Mesenchymal stem cell (in vitro differentiated cells and primary cell): ENCODE measurements at regions not wholly inside any gene's neighbourhood (a gene's known extent, or its start where the extent isn't known, plus 50 kb on each side); places are given as distances from the start of the nearest gene placed in this dataset.

Source experiments
- DNase-seq: peaks from one replicate; pipeline ENCODE4 v3.0.0-alpha.2; 2013
- H2AFZ ChIP-seq: one replicate; pipeline ENCODE4 v1.6.1; 2013; ENCODE audit warnings: low read depth, mild to moderate bottlenecking, control low read depth, inconsistent platforms, low read length, moderate library complexity
- H2AK5ac ChIP-seq: 2 replicates; pipeline ENCODE4 v1.6.1; 2013; ENCODE audit warnings: low read length, moderate library complexity, mild to moderate bottlenecking, inconsistent platforms; ENCODE audit not compliant: severe bottlenecking
- H2BK120ac ChIP-seq: one replicate; pipeline ENCODE4 v1.6.1; 2013; ENCODE audit warnings: low read depth, mild to moderate bottlenecking, inconsistent platforms, low read length, moderate library complexity
- H2BK12ac ChIP-seq, 2 experiments: one replicate each; pipeline ENCODE4 v1.6.1; 2013; ENCODE audit warnings: inconsistent platforms in 2 of 2, low read length in 2 of 2, mild to moderate bottlenecking in 2 of 2, moderate library complexity in 2 of 2, control low read depth in 1 of 2
- H2BK15ac ChIP-seq: one replicate; pipeline ENCODE4 v1.6.1; 2013; ENCODE audit warnings: mild to moderate bottlenecking, low read depth, inconsistent platforms; ENCODE audit not compliant: poor library complexity, severe bottlenecking
- H2BK5ac ChIP-seq: 2 replicates; pipeline ENCODE4 v1.6.1; 2013; ENCODE audit warnings: low read depth, mild to moderate bottlenecking, low read length, control low read depth, inconsistent platforms; ENCODE audit not compliant: poor library complexity, severe bottlenecking
- H3K14ac ChIP-seq, 2 experiments: one replicate each; pipeline ENCODE4 v1.6.1; 2013; ENCODE audit warnings: inconsistent platforms in 2 of 2, low read length in 2 of 2, control low read depth in 1 of 2, mild to moderate bottlenecking in 1 of 2, moderate library complexity in 1 of 2
- H3K18ac ChIP-seq, 2 experiments: one replicate each; pipeline ENCODE4 v1.6.1; 2013; ENCODE audit warnings: inconsistent platforms in 2 of 2, low read length in 2 of 2, control low read depth in 1 of 2, low read depth in 1 of 2, mild to moderate bottlenecking in 1 of 2
- H3K23ac ChIP-seq, 2 experiments: one replicate each; pipeline ENCODE4 v1.6.1; 2013; ENCODE audit warnings: inconsistent platforms in 2 of 2, low read length in 2 of 2, mild to moderate bottlenecking in 2 of 2, moderate library complexity in 2 of 2, control low read depth in 1 of 2
- H3K27ac ChIP-seq: 2 replicates; pipeline ENCODE4 v1.5.1; 2013; ENCODE audit warnings: mild to moderate bottlenecking, moderate library complexity, low read length, control low read depth, inconsistent platforms; ENCODE audit not compliant: poor library complexity, severe bottlenecking
- H3K27me3 ChIP-seq, 2 experiments: 2 replicates each; pipeline versions ENCODE4 v1.6.1 to v1.7.0; 2013; ENCODE audit warnings: low read length in 2 of 2, mild to moderate bottlenecking in 2 of 2, moderate library complexity in 2 of 2, control low read depth in 1 of 2, inconsistent platforms in 1 of 2; ENCODE audit not compliant: control insufficient read depth in 1 of 2, insufficient read depth in 1 of 2
- H3K36me3 ChIP-seq, 2 experiments: 2 replicates each; pipeline versions ENCODE4 v1.6.1 to v1.7.0; 2013; ENCODE audit warnings: low read length in 2 of 2, control low read depth in 1 of 2, inconsistent platforms in 1 of 2, low read depth in 1 of 2, mild to moderate bottlenecking in 1 of 2; ENCODE audit not compliant: insufficient read depth in 2 of 2, control insufficient read depth in 1 of 2
- H3K4ac ChIP-seq, 2 experiments: one replicate each; pipeline ENCODE4 v1.6.1; 2013; ENCODE audit warnings: inconsistent platforms in 2 of 2, low read length in 2 of 2, mild to moderate bottlenecking in 2 of 2, moderate library complexity in 2 of 2, control low read depth in 1 of 2, low read depth in 1 of 2
- H3K4me1 ChIP-seq: 2 replicates; pipeline ENCODE4 v1.6.1; 2013; ENCODE audit warnings: low read depth, low read length, control low read depth; ENCODE audit not compliant: control insufficient read depth, insufficient read depth
- H3K4me2 ChIP-seq: 2 replicates; pipeline ENCODE4 v1.6.1; 2013; ENCODE audit warnings: low read length, mild to moderate bottlenecking, inconsistent platforms; ENCODE audit not compliant: poor library complexity, severe bottlenecking
- H3K4me3 ChIP-seq, 2 experiments: 2 replicates each; pipeline versions ENCODE4 v1.5.1 to v1.7.0; 2013; ENCODE audit warnings: low read length in 2 of 2, mild to moderate bottlenecking in 2 of 2, control low read depth in 1 of 2, low read depth in 1 of 2; ENCODE audit not compliant: insufficient read depth in 1 of 2
- H3K79me1 ChIP-seq: replicated peaks from 2 replicates; pipeline ENCODE4 v1.6.1; 2013; ENCODE audit warnings: mild to moderate bottlenecking, control low read depth, low read length, inconsistent platforms; ENCODE audit not compliant: poor library complexity, severe bottlenecking
- H3K9ac ChIP-seq: 2 replicates; pipeline ENCODE4 v1.7.0; 2013; ENCODE audit warnings: mild to moderate bottlenecking, low read length, moderate library complexity
- H3K9me3 ChIP-seq: 2 replicates; pipeline ENCODE4 v1.7.0; 2013; ENCODE audit warnings: mild to moderate bottlenecking, low read length; ENCODE audit not compliant: control insufficient read depth
- H4K8ac ChIP-seq: one replicate; pipeline ENCODE4 v1.6.1; 2013; ENCODE audit warnings: inconsistent platforms, mild to moderate bottlenecking, low read length, moderate library complexity
- H4K91ac ChIP-seq: one replicate; pipeline ENCODE4 v1.6.1; 2013; ENCODE audit warnings: mild to moderate bottlenecking, low read length, inconsistent platforms
- WGBS: methylation state at CpG from one replicate; pipeline ENCODE4 v1.1.7; 2013; ENCODE audit warnings: mixed read lengths; 5-methylcytosine and 5-hydroxymethylcytosine counted together

GRCh38 chr20:51269671-51270070 is 246.8 kb upstream of the KCNG1 start:
- no peak overlapping the region for H4K8ac ChIP-seq
- H3K79me1 ChIP-seq, result no peaks in the 10 kb centered on the region
- H4K91ac ChIP-seq, result no peak overlapping the region
- H3K4me2 ChIP-seq, result no peak overlapping the region
- H2BK120ac ChIP-seq, result no peak overlapping the region
- H3K23ac ChIP-seq, result no peak overlapping the region
- no peak overlapping the region for H2BK15ac ChIP-seq
- H2AFZ ChIP-seq, result no peak overlapping the region
- DNase-seq, result no peak
- H3K27ac ChIP-seq, result no peak overlapping the region
- H2BK5ac ChIP-seq, result no peak overlapping the region
- H3K36me3 ChIP-seq, result no peaks in the 10 kb centered on the region
- H3K4me1 ChIP-seq, result no peaks in the 10 kb centered on the region
- peaks cover 6% of the 10 kb centered on the region for H3K9me3 ChIP-seq
- no peak overlapping the region for H2AK5ac ChIP-seq
- 90% methylated on average over 4 of the region's 4 CpGs for WGBS
- H3K18ac ChIP-seq, result no peak overlapping the region
- H3K4ac ChIP-seq, result no peak overlapping the region
- H3K9ac ChIP-seq, result no peak overlapping the region
- peaks cover 38 to 59% of the 10 kb centered on the region in 2 experiments for H3K27me3 ChIP-seq
- no peak overlapping the region for H3K14ac ChIP-seq
- H2BK12ac ChIP-seq, result no peak overlapping the region
- H3K4me3 ChIP-seq, result no peak overlapping the region

DNA sequence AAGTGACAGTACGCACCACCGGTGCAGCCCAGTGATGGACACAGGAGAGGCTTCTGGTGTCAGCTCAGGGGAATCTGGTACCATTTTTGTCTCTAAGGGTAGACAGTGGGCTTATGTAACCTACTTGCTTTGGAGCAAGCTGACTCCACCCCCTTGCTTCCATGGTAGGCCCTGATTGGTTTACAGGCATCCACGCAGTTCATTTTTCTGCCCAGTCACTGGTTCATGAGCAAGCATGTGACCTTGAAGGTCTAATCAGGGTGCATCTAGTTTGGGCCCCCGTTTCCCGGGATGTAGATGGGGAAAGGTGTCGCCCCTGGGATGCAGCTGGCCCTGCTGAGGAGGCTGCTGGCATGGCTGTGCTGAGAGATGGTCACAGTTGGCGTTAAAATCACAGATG is 244.8 kb upstream of the KCNG1 start:
- Histone ChIP-seq H3K18ac (no peak overlapping the region), H3K4me3 (no peak overlapping the region), H3K4me2 (no peak overlapping the region), H3K36me3 (no peaks in the 10 kb centered on the region), H4K91ac (no peak overlapping the region), H2BK12ac (no peak overlapping the region), H2BK5ac (no peak overlapping the region), H3K4ac (no peak overlapping the region), H2BK15ac (no peak overlapping the region), H3K9me3 (peaks cover 6% of the 10 kb centered on the region), H3K27ac (no peak overlapping the region), H3K27me3 (peaks cover 19 to 45% of the 10 kb centered on the region in 2 experiments), H2AK5ac (no peak overlapping the region), H3K9ac (no peak overlapping the region), H3K14ac (no peak overlapping the region), H3K4me1 (no peaks in the 10 kb centered on the region), H2AFZ (no peak overlapping the region), H2BK120ac (no peak overlapping the region), H3K23ac (no peak overlapping the region), H4K8ac (no peak overlapping the region), H3K79me1 (no peaks in the 10 kb centered on the region)
- 93% methylated on average over 7 of the region's 7 CpGs for WGBS
- DNase-seq, result no peak

DNA sequence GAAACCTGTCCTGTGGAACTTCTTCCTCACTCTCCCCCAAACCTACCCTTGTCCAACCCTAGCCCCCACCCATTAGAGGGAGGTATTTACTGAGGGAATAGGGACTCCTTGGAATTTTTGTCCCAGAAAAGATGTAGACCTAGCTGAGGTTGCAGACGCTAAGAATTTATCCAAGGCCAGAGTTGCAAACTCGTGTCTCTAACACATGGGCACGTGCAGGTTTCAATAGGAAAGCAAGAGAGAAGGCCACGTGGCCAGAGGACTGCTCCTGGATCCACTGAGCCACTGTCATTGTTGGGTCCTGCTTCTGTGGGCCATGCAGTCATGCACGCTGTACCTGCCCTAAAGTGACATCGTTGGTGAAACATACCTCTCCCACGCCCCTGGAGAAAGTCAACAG is 243.4 kb upstream of the KCNG1 start:
- Histone ChIP-seq H3K4me3 (no peak overlapping the region), H2BK15ac (no peak overlapping the region), H4K91ac (no peak overlapping the region), H3K9ac (no peak overlapping the region), H3K14ac (no peak overlapping the region), H3K4me2 (no peak overlapping the region), H4K8ac (no peak overlapping the region), H3K36me3 (no peaks in the 10 kb centered on the region), H3K4me1 (no peaks in the 10 kb centered on the region), H2BK5ac (no peak overlapping the region), H3K9me3 (peaks cover 6% of the 10 kb centered on the region), H2AK5ac (no peak overlapping the region), H3K27ac (no peak overlapping the region), H3K18ac (no peak overlapping the region), H3K23ac (no peak overlapping the region), H3K27me3 (peaks cover 12 to 52% of the 10 kb centered on the region in 2 experiments), H2AFZ (no peak overlapping the region), H2BK120ac (no peak overlapping the region), H2BK12ac (no peak overlapping the region), H3K79me1 (no peaks in the 10 kb centered on the region), H3K4ac (no peak overlapping the region)
- WGBS, result 82% methylated on average over 7 of the region's 7 CpGs
- no peak for DNase-seq

GRCh38 chr20:51265361-51265760 is 242.5 kb upstream of the KCNG1 start:
- H3K4me1 ChIP-seq, result no peaks in the 10 kb centered on the region
- no peak overlapping the region for H3K14ac ChIP-seq
- H3K79me1 ChIP-seq, result no peaks in the 10 kb centered on the region
- H3K4me3 ChIP-seq, result no peak overlapping the region
- no peak for DNase-seq
- peaks cover 12 to 54% of the 10 kb centered on the region in 2 experiments for H3K27me3 ChIP-seq
- no peak overlapping the region for H4K8ac ChIP-seq
- H3K9me3 ChIP-seq, result peaks cover 3% of the 10 kb centered on the region
- H2BK120ac ChIP-seq, result no peak overlapping the region
- H2AK5ac ChIP-seq, result no peak overlapping the region
- H3K4me2 ChIP-seq, result no peak overlapping the region
- no peak overlapping the region for H3K18ac ChIP-seq
- H2BK5ac ChIP-seq, result no peak overlapping the region
- H3K23ac ChIP-seq, result no peak overlapping the region
- no peak overlapping the region for H3K27ac ChIP-seq
- H3K4ac ChIP-seq, result no peak overlapping the region
- 100% methylated on average over 1 of the region's 1 CpG for WGBS
- no peak overlapping the region for H2AFZ ChIP-seq
- H3K36me3 ChIP-seq, result no peaks in the 10 kb centered on the region
- no peak overlapping the region for H4K91ac ChIP-seq
- H2BK12ac ChIP-seq, result no peak overlapping the region
- H3K9ac ChIP-seq, result no peak overlapping the region
- no peak overlapping the region for H2BK15ac ChIP-seq
